ENCODE measurements at regions not wholly inside any gene's neighbourhood (a gene's known extent, or its start where the extent isn't known, plus 50 kb on each side); places are given as distances from the start of the nearest gene placed in this dataset.

DNA sequence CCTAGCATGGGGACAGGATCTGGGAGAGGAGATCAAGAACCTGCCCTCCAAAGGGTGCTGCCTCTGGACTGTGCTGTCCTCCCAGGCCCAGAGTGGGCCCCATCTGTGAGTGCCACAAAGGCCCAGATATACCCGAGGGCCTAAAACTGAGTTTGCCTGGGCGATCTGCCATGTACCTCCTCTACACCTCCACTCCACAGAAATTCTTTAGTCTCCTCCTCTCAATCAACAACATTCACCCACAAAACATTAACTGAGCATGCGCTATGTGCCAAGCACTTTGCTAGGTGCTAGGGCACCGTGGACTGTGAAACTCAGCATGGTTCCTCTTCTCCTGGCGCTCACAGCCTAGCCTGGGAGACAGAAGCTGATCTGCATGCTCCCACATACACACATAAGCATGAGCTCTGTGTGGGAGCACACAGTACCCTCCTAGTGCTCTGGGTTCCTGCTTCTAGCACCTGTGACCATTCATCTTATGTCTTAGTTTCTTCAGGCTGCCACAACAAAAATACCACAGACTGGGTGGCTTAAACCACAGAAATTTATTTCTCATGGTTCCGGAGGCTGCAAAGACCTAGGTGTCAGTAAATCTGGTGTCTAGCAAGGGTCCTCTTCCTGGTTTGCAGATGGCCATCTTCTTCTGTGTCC is 82.0 kb upstream of the FSTL4 start:
- intact Hi-C loops (cut with DNase I), result no loop called here
- TF ChIP-seq POLR2A (IDR thresholded peaks at IDR 0.05) (no peak), CTCF (IDR thresholded peaks at IDR 0.05) (no peak)
- Histone ChIP-seq H3K4me1 (no peaks in the 10 kb centered on the region), H3K27me3 (no peaks in the 10 kb centered on the region), H3K36me3 (no peaks in the 10 kb centered on the region), H3K9me3 (no peaks in the 10 kb centered on the region), H3K4me3 (replicated peaks in 1 of 3) (no peak overlapping the region), H3K27ac (no peak overlapping the region)
- DNase-seq, result no peak
- 84 to 94% methylated on average over 6 of the region's 6 CpGs for WGBS, 2 donors

GRCh38 chr5:133691448-133691847 is 79.1 kb upstream of the FSTL4 start:
- no peak overlapping the region for H3K27ac ChIP-seq
- no peak for DNase-seq
- H3K4me3 ChIP-seq (replicated peaks in 1 of 3), result no peak overlapping the region
- TF ChIP-seq CTCF (IDR thresholded peaks at IDR 0.05) (no peak), POLR2A (IDR thresholded peaks at IDR 0.05) (no peak)
- WGBS, 2 donors, result 87 to 89% methylated on average over 3 of the region's 3 CpGs
- H3K27me3 ChIP-seq, result no peaks in the 10 kb centered on the region
- no peaks in the 10 kb centered on the region for H3K4me1 ChIP-seq
- no peaks in the 10 kb centered on the region for H3K9me3 ChIP-seq
- intact Hi-C loops (cut with DNase I), result no loop called here
- no peaks in the 10 kb centered on the region for H3K36me3 ChIP-seq

DNA sequence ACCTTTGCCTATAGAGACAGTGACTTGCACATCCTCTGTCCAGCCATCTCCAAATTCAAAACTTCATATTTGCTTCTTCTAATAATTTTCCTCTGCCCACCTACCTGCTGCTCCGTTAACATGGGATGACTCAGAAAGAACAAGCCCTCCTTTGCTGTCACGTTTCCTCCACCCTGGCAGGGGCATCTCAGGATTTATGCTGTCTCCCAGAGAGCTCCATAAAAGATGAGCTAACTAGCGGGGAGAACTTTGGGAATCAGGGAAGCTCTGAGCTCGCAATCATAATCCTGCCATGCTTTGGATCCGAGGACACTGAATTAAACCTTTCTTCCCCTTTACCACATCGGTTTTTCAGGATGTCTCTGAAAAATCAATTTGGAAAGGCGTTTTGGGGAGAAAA is 78.4 kb upstream of the FSTL4 start:
- Histone ChIP-seq H3K27ac (no peak overlapping the region), H3K27me3 (no peaks in the 10 kb centered on the region), H3K36me3 (no peaks in the 10 kb centered on the region), H3K9me3 (no peaks in the 10 kb centered on the region), H3K4me1 (no peaks in the 10 kb centered on the region), H3K4me3 (replicated peaks in 1 of 3) (no peak overlapping the region)
- no peak for DNase-seq
- 83 to 89% methylated on average over 7 of the region's 7 CpGs for WGBS, 2 donors
- intact Hi-C loops (cut with DNase I), result no loop called here
- TF ChIP-seq CTCF (IDR thresholded peaks at IDR 0.05), result no peak
- TF ChIP-seq POLR2A (IDR thresholded peaks at IDR 0.05), result no peak

DNA sequence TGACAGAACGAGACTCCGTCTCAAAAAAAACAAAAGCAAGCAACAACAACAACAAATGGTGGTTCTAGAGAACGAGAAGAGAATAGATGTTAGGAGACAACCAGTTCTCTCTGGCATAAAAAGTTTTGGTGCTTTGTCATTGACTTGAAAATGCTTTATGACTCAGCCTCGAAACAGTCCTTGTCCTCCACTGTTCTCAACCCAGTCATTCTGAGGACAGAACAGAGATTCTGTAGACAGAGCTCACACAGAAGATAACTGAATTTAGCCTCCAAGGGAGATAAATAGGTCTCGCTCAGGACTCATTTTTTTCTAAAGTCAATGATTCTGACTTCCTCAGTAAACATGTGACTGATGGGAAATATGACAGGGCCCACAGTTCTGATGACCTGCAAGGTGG is 76.0 kb upstream of the FSTL4 start:
- no peak overlapping the region for H3K4me3 ChIP-seq (replicated peaks in 1 of 3)
- H3K27ac ChIP-seq, result no peak overlapping the region
- H3K9me3 ChIP-seq, result no peaks in the 10 kb centered on the region
- H3K36me3 ChIP-seq, result no peaks in the 10 kb centered on the region
- 51 to 61% methylated on average over 5 of the region's 5 CpGs for WGBS, 2 donors
- no peak for TF ChIP-seq CTCF (IDR thresholded peaks at IDR 0.05)
- no peak for TF ChIP-seq POLR2A (IDR thresholded peaks at IDR 0.05)
- H3K27me3 ChIP-seq, result no peaks in the 10 kb centered on the region
- H3K4me1 ChIP-seq, result no peaks in the 10 kb centered on the region
- intact Hi-C loops (cut with DNase I), result no loop called here
- no peak for DNase-seq

DNA sequence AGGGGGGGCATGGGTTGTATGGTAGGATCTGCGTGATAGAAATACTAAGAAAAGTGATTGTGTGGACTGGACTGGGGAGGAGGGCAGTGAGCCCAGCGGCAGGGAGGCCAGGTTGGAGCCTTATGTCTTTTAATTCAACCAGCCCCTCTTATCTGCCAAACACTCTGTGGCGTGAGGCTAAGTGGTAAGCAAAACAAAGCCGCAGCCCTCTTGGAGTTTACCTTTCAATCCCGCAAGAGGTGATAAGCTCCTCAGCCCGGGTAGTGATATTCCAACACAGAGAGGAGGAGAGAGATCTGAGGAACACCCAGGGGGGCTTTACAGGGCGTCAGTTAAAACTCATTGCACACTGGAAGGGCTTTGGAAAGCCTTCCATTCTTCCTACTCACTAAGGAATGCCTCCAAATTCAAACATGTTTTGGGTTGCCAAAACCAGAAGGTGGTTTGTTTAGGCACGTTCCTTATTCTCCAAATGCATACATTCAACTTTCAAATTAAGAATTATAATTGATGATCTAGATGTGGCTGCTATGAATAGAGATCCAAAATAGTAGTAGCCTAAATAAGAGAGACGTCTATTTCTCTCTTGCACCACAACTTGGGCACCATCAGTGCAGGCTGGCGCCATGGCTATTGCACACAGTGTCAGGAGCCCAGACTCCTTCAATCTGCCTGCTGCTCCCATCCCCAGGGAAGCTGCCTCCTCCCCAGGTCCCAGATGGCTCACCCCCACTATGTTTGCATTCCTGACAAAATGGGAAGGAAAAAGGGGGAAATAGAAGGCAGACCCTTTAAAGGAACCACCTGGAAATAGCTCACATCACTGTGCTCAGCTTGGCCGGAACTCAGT is 75.1 kb upstream of the FSTL4 start:
- no peak for DNase-seq
- intact Hi-C loops (cut with DNase I), result no loop called here
- H3K4me1 ChIP-seq, result peaks cover 0 to 2% of the 10 kb centered on the region in 2 donors
- no peak overlapping the region for H3K4me3 ChIP-seq (replicated peaks in 1 of 3)
- no peak for TF ChIP-seq CTCF (IDR thresholded peaks at IDR 0.05)
- TF ChIP-seq POLR2A (IDR thresholded peaks at IDR 0.05), result no peak
- no peak overlapping the region for H3K27ac ChIP-seq
- no peaks in the 10 kb centered on the region for H3K36me3 ChIP-seq
- WGBS, 2 donors, result 46 to 56% methylated on average over 11 of the region's 11 CpGs
- no peaks in the 10 kb centered on the region for H3K27me3 ChIP-seq
- no peaks in the 10 kb centered on the region for H3K9me3 ChIP-seq

Data from thyroid gland (tissue), 4 donors.